ENCODE measurements at regions not wholly inside any gene's neighbourhood (a gene's known extent, or its start where the extent isn't known, plus 50 kb on each side); places are given as distances from the start of the nearest gene placed in this dataset.
"Not testable (repeated sequence)": the region's sequence is repeated elsewhere in the genome, so short reads cannot be mapped to it uniquely, and the experiment has no call there.

DNA sequence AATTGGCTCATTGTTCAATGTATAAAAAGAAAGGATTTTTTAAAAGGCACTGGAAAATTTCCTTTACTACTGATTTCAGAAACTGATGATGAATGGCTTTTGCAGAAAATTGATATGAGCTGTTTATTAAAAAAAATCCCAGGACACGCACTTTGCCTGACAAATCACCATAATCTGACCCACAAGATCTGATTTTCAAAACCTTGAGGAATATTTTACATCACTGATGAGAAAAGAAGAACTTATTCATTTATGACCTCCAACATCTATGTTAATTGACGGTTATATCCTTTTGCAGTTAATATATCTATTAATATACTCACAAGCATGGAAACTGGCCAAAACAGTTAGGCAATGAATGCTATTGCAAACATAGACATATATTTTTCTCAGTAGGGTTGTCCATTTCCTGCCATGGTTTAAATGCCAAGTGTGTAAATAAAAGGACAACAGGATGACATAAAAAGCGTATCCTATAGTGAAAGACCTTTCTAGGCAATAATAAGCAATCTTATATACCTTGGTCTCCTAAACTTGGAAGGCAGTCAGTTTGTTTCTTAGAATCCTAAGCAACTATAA is 109.7 kb upstream of the SLC7A14 start:
- no peaks in the 10 kb centered on the region for H3K36me3 ChIP-seq
- TF ChIP-seq, protein P1, sequence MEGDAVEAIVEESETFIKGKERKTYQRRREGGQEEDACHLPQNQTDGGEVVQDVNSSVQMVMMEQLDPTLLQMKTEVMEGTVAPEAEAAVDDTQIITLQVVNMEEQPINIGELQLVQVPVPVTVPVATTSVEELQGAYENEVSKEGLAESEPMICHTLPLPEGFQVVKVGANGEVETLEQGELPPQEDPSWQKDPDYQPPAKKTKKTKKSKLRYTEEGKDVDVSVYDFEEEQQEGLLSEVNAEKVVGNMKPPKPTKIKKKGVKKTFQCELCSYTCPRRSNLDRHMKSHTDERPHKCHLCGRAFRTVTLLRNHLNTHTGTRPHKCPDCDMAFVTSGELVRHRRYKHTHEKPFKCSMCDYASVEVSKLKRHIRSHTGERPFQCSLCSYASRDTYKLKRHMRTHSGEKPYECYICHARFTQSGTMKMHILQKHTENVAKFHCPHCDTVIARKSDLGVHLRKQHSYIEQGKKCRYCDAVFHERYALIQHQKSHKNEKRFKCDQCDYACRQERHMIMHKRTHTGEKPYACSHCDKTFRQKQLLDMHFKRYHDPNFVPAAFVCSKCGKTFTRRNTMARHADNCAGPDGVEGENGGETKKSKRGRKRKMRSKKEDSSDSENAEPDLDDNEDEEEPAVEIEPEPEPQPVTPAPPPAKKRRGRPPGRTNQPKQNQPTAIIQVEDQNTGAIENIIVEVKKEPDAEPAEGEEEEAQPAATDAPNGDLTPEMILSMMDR (IDR thresholded peaks at IDR 0.05; ENCODE audit: low read depth, low read length), result no peak
- H3K9me3 ChIP-seq (ENCODE audit: low read depth), result no peaks in the 10 kb centered on the region
- H3K4me1 ChIP-seq (ENCODE audit: low read depth), result no peaks in the 10 kb centered on the region
- DNase-seq (ENCODE audit: low read depth in 1 of 2, low spot score in 1 of 2), result peak in 1 of 2 donors; percentile 50
- no peak overlapping the region for H3K4me3 ChIP-seq
- H3K27me3 ChIP-seq, result no peaks in the 10 kb centered on the region
- no peak overlapping the region for H3K27ac ChIP-seq

DNA sequence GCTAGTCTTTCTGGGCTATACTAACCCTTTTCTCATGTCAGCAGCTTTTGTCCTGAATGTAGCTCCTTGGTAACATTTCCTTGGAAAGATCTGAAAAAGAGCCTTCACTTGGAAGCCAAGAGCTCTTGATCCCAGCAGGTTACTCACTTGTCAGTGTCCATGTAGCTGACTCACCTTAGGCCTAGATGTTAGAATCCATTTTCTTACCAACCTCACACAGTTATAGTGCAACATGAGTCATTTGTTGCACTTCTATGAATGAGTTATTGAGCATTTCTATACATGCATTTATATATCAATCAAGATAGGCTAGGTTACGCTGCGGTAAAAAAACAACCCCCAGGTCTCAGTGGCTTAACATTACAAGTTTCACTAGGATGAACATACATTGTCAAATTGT is 106.8 kb upstream of the SLC7A14 start:
- H3K36me3 ChIP-seq, result no peaks in the 10 kb centered on the region
- H3K27me3 ChIP-seq, result no peaks in the 10 kb centered on the region
- H3K9me3 ChIP-seq (ENCODE audit: low read depth), result no peaks in the 10 kb centered on the region
- no peak for DNase-seq (ENCODE audit: low read depth in 1 of 2, low spot score in 1 of 2)
- H3K27ac ChIP-seq, result no peak overlapping the region
- TF ChIP-seq, protein P1 (IDR thresholded peaks at IDR 0.05; ENCODE audit: low read depth, low read length), result no peak
- H3K4me1 ChIP-seq (ENCODE audit: low read depth), result no peaks in the 10 kb centered on the region
- no peak overlapping the region for H3K4me3 ChIP-seq

DNA sequence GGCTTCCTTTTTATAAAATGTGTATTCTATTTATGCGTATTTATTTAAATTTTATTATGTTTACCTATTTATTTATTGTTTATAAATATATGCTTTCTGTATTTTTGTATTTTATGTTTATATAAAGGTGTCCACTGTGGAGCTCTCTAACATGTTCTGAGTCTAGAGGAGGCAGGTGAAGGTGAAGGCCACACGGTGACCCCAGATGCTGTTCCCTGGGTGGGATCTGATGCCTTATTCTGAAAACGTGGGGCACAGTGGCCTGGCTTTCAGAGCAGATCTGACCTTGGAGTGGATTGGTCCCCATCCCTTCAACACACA is 104.7 kb upstream of the SLC7A14 start:
- H3K27me3 ChIP-seq, result no peaks in the 10 kb centered on the region
- no peaks in the 10 kb centered on the region for H3K36me3 ChIP-seq
- no peak overlapping the region for H3K4me3 ChIP-seq
- DNase-seq (ENCODE audit: low read depth in 1 of 2, low spot score in 1 of 2), result no peak
- TF ChIP-seq, protein P1 (IDR thresholded peaks at IDR 0.05; ENCODE audit: low read depth, low read length), result no peak
- H3K27ac ChIP-seq, result no peak overlapping the region
- no peaks in the 10 kb centered on the region for H3K9me3 ChIP-seq (ENCODE audit: low read depth)
- H3K4me1 ChIP-seq (ENCODE audit: low read depth), result no peaks in the 10 kb centered on the region

GRCh38 chr3:170689893-170690660 is 104.2 kb upstream of the SLC7A14 start:
- peak; percentile 65 to 77 for DNase-seq (ENCODE audit: low read depth in 1 of 2, low spot score in 1 of 2)
- Histone ChIP-seq H3K27ac (no peak overlapping the region), H3K27me3 (no peaks in the 10 kb centered on the region), H3K36me3 (no peaks in the 10 kb centered on the region), H3K9me3 (ENCODE audit: low read depth) (no peaks in the 10 kb centered on the region), H3K4me1 (ENCODE audit: low read depth) (no peaks in the 10 kb centered on the region), H3K4me3 (no peak overlapping the region)
- TF ChIP-seq, protein P1 (IDR thresholded peaks at IDR 0.05; ENCODE audit: low read depth, low read length), result peak; percentile 72

GRCh38 chr3:170689296-170689829 is 103.5 kb upstream of the SLC7A14 start:
- TF ChIP-seq, protein P1 (IDR thresholded peaks at IDR 0.05; ENCODE audit: low read depth, low read length), result no peak
- DNase-seq (ENCODE audit: low read depth in 1 of 2, low spot score in 1 of 2), result peak in 1 of 2 donors; percentile 90
- no peak overlapping the region for H3K27ac ChIP-seq

GRCh38 chr3:170688222-170688621 is 102.3 kb upstream of the SLC7A14 start:
- not testable (repeated sequence) for DNase-seq (ENCODE audit: low read depth in 1 of 2, low spot score in 1 of 2); H3K4me1 ChIP-seq (ENCODE audit: low read depth); H3K4me3 ChIP-seq

More at GRCh38 chr3:170689296-170689829, 103.5 kb upstream of the SLC7A14 start:
- no peaks in the 10 kb centered on the region for H3K27me3 ChIP-seq
- H3K4me3 ChIP-seq, result no peak overlapping the region
- H3K9me3 ChIP-seq (ENCODE audit: low read depth), result no peaks in the 10 kb centered on the region
- H3K4me1 ChIP-seq (ENCODE audit: low read depth), result no peaks in the 10 kb centered on the region
- H3K36me3 ChIP-seq, result no peaks in the 10 kb centered on the region

More at GRCh38 chr3:170688222-170688621, 102.3 kb upstream of the SLC7A14 start:
- not testable (repeated sequence) for H3K27me3 ChIP-seq; H3K9me3 ChIP-seq (ENCODE audit: low read depth); H3K27ac ChIP-seq; H3K36me3 ChIP-seq

Data from cardiac muscle cell (in vitro differentiated cells and primary cell).